ENCODE measurements at regions not wholly inside any gene's neighbourhood (a gene's known extent, or its start where the extent isn't known, plus 50 kb on each side); places are given as distances from the start of the nearest gene placed in this dataset.

DNA sequence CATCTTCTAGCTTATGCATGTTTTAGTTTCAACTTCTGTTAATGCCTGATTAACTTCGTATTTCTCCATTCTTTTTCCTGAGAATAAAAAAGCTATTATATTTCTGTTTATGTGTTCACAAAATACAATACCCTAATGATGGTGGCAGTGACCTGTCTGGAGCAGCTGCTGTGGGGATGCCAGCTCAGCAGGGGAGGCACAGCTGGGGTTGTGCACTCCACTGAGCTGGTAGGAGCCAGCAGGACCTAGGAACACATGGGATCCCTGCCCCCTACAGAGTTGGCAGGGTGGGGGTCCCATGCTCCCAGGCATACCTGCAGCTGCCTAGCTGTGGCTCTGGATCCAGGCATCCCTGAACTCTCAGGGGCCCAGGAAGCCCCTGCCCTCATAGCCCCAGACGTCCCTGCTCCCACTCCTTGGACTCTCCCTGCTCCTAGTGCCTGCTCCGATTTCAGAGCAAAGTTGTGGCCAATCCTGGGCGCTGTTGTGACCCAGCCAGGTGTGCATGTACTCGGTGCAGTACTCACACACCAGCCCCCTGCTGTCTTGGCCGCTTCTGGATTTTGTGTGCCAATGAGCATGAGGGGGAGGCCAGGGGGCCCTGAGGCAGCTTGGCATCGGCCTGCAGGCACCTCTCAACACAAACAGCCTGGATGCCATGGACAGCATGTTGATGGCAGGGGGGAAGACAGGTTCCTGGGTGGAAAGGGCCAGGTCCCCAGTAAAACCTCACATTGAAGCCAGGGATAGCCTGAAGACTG lies 546.0 kb downstream of the ZNF804A start:
- no peaks in the 10 kb centered on the region for H3K9me1 ChIP-seq (ENCODE audit: insufficient read depth, low read length)
- H2AK9ac ChIP-seq (replicated peaks; ENCODE audit: low read depth, low read length, poor library complexity), result no peak overlapping the region
- no peak overlapping the region for H2BK15ac ChIP-seq (ENCODE audit: low read depth, low read length)
- no peak overlapping the region for H3K4me3 ChIP-seq (ENCODE audit: insufficient read depth, low read depth, low read length)
- dilution Hi-C loops (cut with HindIII; ENCODE audit: low sequenced_read_pairs, unreplicated experiment) (no loop called here), in situ Hi-C loops (cut with MboI; ENCODE audit: low sequenced_read_pairs) (no loop called here), intact Hi-C loops (cut with micrococcal nuclease) (no loop called here)
- H3K56ac ChIP-seq (ENCODE audit: extremely low read depth, insufficient read depth, low read length), result no peak overlapping the region
- H2BK120ac ChIP-seq (ENCODE audit: low read depth, low read length), result no peak overlapping the region
- H3K9me3 ChIP-seq (ENCODE audit: control insufficient read depth, insufficient read depth, low read length), result peaks cover 16% of the 10 kb centered on the region
- WGBS, 2 experiments (ENCODE audit: extremely low coverage in 2 of 2, insufficient read length in 1 of 2), result 60% methylated on average over 1 of the region's 7 CpGs; no CpG with 5 or more reads in 1 of the 2 experiments
- no peaks in the 10 kb centered on the region for H3K79me1 ChIP-seq (ENCODE audit: low read depth in 1 of 2, low read length in 2 of 2)
- no peak overlapping the region for H3K4ac ChIP-seq (ENCODE audit: low read depth, low read length)
- H2BK20ac ChIP-seq (ENCODE audit: low read depth, low read length), result no peak overlapping the region
- H3K23ac ChIP-seq (ENCODE audit: low read depth, low read length), result no peak overlapping the region
- H3K4me1 ChIP-seq (ENCODE audit: control insufficient read depth, insufficient read depth, low read length), result no peaks in the 10 kb centered on the region
- no TSS peak for BruUV-seq (replicated peaks)
- no peak overlapping the region for H3K18ac ChIP-seq (ENCODE audit: low read depth, low read length)
- no peaks in the 10 kb centered on the region for H3K27me3 ChIP-seq (ENCODE audit: control insufficient read depth, insufficient read depth, low read length)
- no peak overlapping the region for H4K5ac ChIP-seq (ENCODE audit: low read depth, low read length)
- H4K20me1 ChIP-seq (ENCODE audit: insufficient read depth, low read length), result no peaks in the 10 kb centered on the region
- H4K8ac ChIP-seq (ENCODE audit: low read depth in 2 of 2, low read length in 2 of 2), result no peak overlapping the region
- H4K91ac ChIP-seq (ENCODE audit: insufficient read depth, low read depth, low read length), result no peak overlapping the region
- no peaks in the 10 kb centered on the region for H3K36me3 ChIP-seq (ENCODE audit: control insufficient read depth, insufficient read depth, low read length)
- H3K9ac ChIP-seq (ENCODE audit: low read depth, low read length), result no peak overlapping the region
- H3K14ac ChIP-seq (replicated peaks; ENCODE audit: low read depth, low read length), result no peak overlapping the region
- CTCF ChIA-PET, result no interaction called here
- H3K27ac ChIP-seq (ENCODE audit: insufficient read depth, low read length), result no peak overlapping the region
- no peak overlapping the region for H3K4me2 ChIP-seq (ENCODE audit: low read depth, low read length)
- no peak for TF ChIP-seq CHD1 (IDR thresholded peaks at IDR 0.05; ENCODE audit: low read depth, low read length)
- TF ChIP-seq POLR2A (IDR thresholded peaks at IDR 0.05; ENCODE audit: low read depth, low read length), result no peak
- no peak overlapping the region for H2BK5ac ChIP-seq (ENCODE audit: low read depth, low read length, poor library complexity, severe bottlenecking)
- POLR2A ChIA-PET (ENCODE audit: unreplicated experiment), result no interaction called here
- DNase-seq (no peak), ATAC-seq (ENCODE audit: low read depth) (no peak)
- H2AFZ ChIP-seq (replicated peaks; ENCODE audit: low read length, poor library complexity), result no peak overlapping the region
- H2AK5ac ChIP-seq (ENCODE audit: low read depth, low read length), result no peak overlapping the region

Data from IMR-90 (cell line).